ENCODE measurements at regions not wholly inside any gene's neighbourhood (a gene's known extent, or its start where the extent isn't known, plus 50 kb on each side); places are given as distances from the start of the nearest gene placed in this dataset.

GRCh38 chr10:14409247-14409646, 78.5 kb upstream of the FRMD4A start:
- TF ChIP-seq, protein P1, sequence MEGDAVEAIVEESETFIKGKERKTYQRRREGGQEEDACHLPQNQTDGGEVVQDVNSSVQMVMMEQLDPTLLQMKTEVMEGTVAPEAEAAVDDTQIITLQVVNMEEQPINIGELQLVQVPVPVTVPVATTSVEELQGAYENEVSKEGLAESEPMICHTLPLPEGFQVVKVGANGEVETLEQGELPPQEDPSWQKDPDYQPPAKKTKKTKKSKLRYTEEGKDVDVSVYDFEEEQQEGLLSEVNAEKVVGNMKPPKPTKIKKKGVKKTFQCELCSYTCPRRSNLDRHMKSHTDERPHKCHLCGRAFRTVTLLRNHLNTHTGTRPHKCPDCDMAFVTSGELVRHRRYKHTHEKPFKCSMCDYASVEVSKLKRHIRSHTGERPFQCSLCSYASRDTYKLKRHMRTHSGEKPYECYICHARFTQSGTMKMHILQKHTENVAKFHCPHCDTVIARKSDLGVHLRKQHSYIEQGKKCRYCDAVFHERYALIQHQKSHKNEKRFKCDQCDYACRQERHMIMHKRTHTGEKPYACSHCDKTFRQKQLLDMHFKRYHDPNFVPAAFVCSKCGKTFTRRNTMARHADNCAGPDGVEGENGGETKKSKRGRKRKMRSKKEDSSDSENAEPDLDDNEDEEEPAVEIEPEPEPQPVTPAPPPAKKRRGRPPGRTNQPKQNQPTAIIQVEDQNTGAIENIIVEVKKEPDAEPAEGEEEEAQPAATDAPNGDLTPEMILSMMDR (IDR thresholded peaks at IDR 0.05; ENCODE audit: control extremely low read depth, extremely low read depth, low read depth, missing control alignments): no peak
- no peak for DNase-seq (ENCODE audit: extremely low spot score)
- POLR2A ChIA-PET: no interaction called here
- CTCF ChIA-PET: interaction anchor here (0.9 kb wide), 1 partner anchor 16 kb away, joined by 4 read pairs; no protein-coding TSS in a partner anchor

DNA sequence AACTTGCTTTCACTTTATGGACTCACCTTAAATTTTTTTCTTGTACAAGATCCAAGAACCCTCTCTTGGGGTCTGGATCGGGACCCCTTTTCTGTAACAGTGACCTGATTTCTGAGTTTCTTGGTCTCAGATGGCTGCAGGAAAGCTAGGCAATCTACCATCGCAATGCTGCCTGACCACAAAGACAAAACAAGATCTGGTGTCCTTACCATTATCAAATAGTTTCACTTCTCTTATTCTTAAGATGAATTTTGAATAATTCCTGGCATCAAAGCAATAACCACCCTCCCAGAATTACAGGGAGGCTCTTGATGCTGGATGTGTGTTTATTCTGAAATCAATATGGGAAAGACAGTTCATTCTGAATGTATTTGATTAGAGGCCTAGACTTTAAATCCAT, 77.4 kb upstream of the FRMD4A start:
- POLR2A ChIA-PET: no interaction called here
- DNase-seq (ENCODE audit: extremely low spot score): no peak
- CTCF ChIA-PET: interaction anchor here (0.9 kb wide), 1 partner anchor 17 kb away, joined by 4 read pairs; no protein-coding TSS in a partner anchor
- TF ChIP-seq, protein P1 (IDR thresholded peaks at IDR 0.05; ENCODE audit: control extremely low read depth, extremely low read depth, low read depth, missing control alignments): no peak

- POLR2A ChIA-PET: no interaction called here
- CTCF ChIA-PET: no interaction called here
These were observed 76.8 kb upstream of the FRMD4A start for GRCh38 chr10:14407567-14407966.

GRCh38 chr10:14405076-14406065, 74.6 kb upstream of the FRMD4A start:
- ChIA-PET POLR2A (no interaction called here), CTCF (interaction anchor here (1.0 kb wide), 1 partner anchor 9 kb away, joined by 3 read pairs; no protein-coding TSS in a partner anchor)
- TF ChIP-seq, protein P1 (IDR thresholded peaks at IDR 0.05; ENCODE audit: control extremely low read depth, extremely low read depth, low read depth, missing control alignments): no peak
- no peak for DNase-seq (ENCODE audit: extremely low spot score)

More at GRCh38 chr10:14407567-14407966, 76.8 kb upstream of the FRMD4A start:
- TF ChIP-seq, protein P1 (IDR thresholded peaks at IDR 0.05; ENCODE audit: control extremely low read depth, extremely low read depth, low read depth, missing control alignments): no peak
- no peak for DNase-seq (ENCODE audit: extremely low spot score)

- ChIA-PET POLR2A (no interaction called here), CTCF (interaction anchor here (1.1 kb wide), 1 partner anchor 9 kb away, joined by 3 read pairs; no protein-coding TSS in a partner anchor)
- TF ChIP-seq, protein P1 (IDR thresholded peaks at IDR 0.05; ENCODE audit: control extremely low read depth, extremely low read depth, low read depth, missing control alignments): no peak
- no peak for DNase-seq (ENCODE audit: extremely low spot score)
These were observed 73.3 kb upstream of the FRMD4A start for GRCh38 chr10:14403881-14404623.

GRCh38 chr10:14403359-14403758, 72.6 kb upstream of the FRMD4A start:
- no peak for DNase-seq (ENCODE audit: extremely low spot score)
- ChIA-PET POLR2A (no interaction called here), CTCF (interaction anchor here (0.9 to 1.1 kb wide), 2 partner anchors 8 to 12 kb away, joined by 3 read pairs; no protein-coding TSS in a partner anchor)
- TF ChIP-seq, protein P1 (IDR thresholded peaks at IDR 0.05; ENCODE audit: control extremely low read depth, extremely low read depth, low read depth, missing control alignments): no peak

Data from GM10248 (cell line).